Right atrium auricular region (tissue), 2 donors: ENCODE measurements at regions not wholly inside any gene's neighbourhood (a gene's known extent, or its start where the extent isn't known, plus 50 kb on each side); places are given as distances from the start of the nearest gene placed in this dataset.

Source experiments
- DNase-seq: peaks from one replicate; pipeline ENCODE4 v3.0.0-alpha.2; 2019; ENCODE audit warnings: low spot score
- H3K27ac ChIP-seq, 2 donors: fragments of 200-600 bp; sonication (generic); 1 replicate in 1 of 2; 2 replicates in 1 of 2; pipeline ENCODE4 v1.5.1; 2016 to 2019
- H3K27me3 ChIP-seq, 2 donors: fragments of 200-600 bp; sonication (generic); one replicate each; pipeline versions ENCODE4 v1.5.1 to v1.6.0; 2017 to 2019
- H3K36me3 ChIP-seq: fragments of 200-600 bp; sonication (generic); one replicate; pipeline ENCODE4 v1.5.1; 2016
- H3K4me1 ChIP-seq, 2 donors: fragments of 200-600 bp; sonication (generic); one replicate each; pipeline versions ENCODE4 v1.5.1 to v1.6.0; 2017 to 2019
- H3K4me3 ChIP-seq, 2 donors: fragments of 200-600 bp; sonication (generic); 1 replicate in 1 of 2; 2 replicates in 1 of 2; pipeline ENCODE4 v1.5.1; 2017 to 2019; ENCODE audit warnings: mild to moderate bottlenecking in 1 of 2, moderate library complexity in 1 of 2
- H3K9me3 ChIP-seq, 2 donors: fragments of 200-600 bp; sonication (generic); one replicate each; pipeline ENCODE4 v1.5.1; 2019
- CTCF ChIP-seq, 2 donors: fragments of 200-600 bp; sonication (generic); IDR thresholded peaks; one replicate each; pipeline ENCODE4 v1.5.1; 2019; ENCODE audit warnings: antibody characterized with exemption in 2 of 2

- Histone ChIP-seq H3K27ac (no peak overlapping the region), H3K4me3 (no peak overlapping the region), H3K9me3 (no peaks in the 10 kb centered on the region), H3K27me3 (no peaks in the 10 kb centered on the region), H3K36me3 (no peaks in the 10 kb centered on the region), H3K4me1 (no peaks in the 10 kb centered on the region)
- TF ChIP-seq CTCF (IDR thresholded peaks at IDR 0.05), result no peak
- no peak for DNase-seq
Measured at GRCh38 chr5:121755266-121755665, 96.4 kb upstream of the FTMT start.

- Histone ChIP-seq H3K9me3 (no peaks in the 10 kb centered on the region), H3K4me3 (no peak overlapping the region), H3K36me3 (no peaks in the 10 kb centered on the region), H3K4me1 (no peaks in the 10 kb centered on the region), H3K27ac (no peak overlapping the region), H3K27me3 (no peaks in the 10 kb centered on the region)
- no peak for TF ChIP-seq CTCF (IDR thresholded peaks at IDR 0.05)
- no peak for DNase-seq
Measured at GRCh38 chr5:121757753-121758152, 93.9 kb upstream of the FTMT start.

DNA sequence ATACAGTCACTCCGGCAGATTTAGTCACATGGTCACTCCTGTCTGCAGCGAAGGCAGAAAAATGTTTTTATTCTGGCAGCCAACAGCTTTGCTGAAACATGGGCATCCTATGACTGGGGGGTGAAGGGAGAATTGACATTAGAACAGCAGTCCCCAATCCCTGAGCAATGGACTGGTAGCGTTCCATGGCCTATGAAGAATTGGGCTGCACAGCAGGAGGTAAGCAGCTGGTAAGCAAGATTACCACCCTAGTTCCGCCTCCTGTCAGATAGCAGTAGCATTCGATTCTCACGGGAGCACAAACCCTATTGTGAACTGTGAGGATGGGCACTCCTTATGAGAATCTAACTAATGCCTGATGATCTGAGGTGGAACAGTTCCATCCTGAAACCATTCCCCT lies 93.1 kb upstream of the FTMT start:
- TF ChIP-seq CTCF (IDR thresholded peaks at IDR 0.05), result no peak
- Histone ChIP-seq H3K36me3 (no peaks in the 10 kb centered on the region), H3K4me3 (no peak overlapping the region), H3K9me3 (no peaks in the 10 kb centered on the region), H3K27ac (no peak overlapping the region), H3K27me3 (no peaks in the 10 kb centered on the region), H3K4me1 (no peaks in the 10 kb centered on the region)
- no peak for DNase-seq

GRCh38 chr5:121762426-121762825 lies 89.3 kb upstream of the FTMT start:
- no peak overlapping the region for H3K27ac ChIP-seq

DNA sequence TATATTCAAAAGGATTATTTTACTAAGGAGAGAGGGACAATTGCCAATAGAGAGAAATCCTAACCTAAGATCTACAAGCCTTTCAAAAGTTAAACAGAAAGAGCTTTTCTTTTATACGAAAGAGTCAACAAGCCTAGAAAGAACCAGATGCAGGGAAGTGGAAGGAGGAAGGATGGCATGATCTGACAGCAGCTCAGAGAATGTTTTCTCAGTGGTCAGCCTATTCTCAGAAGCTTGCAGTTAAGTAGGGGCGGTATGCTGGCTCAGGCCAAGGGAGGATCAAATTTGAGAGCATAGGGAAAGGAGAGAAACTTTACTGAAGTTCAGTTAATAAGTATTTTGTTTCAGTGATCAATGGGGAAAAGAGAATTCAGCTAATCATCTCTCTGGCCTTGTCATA lies 88.0 kb upstream of the FTMT start:
- Histone ChIP-seq H3K27ac (no peak overlapping the region), H3K4me1 (no peaks in the 10 kb centered on the region), H3K4me3 (no peak overlapping the region), H3K9me3 (no peaks in the 10 kb centered on the region), H3K36me3 (no peaks in the 10 kb centered on the region), H3K27me3 (no peaks in the 10 kb centered on the region)
- DNase-seq, result no peak
- no peak for TF ChIP-seq CTCF (IDR thresholded peaks at IDR 0.05)

More at GRCh38 chr5:121762426-121762825, 89.3 kb upstream of the FTMT start:
- H3K36me3 ChIP-seq, result no peaks in the 10 kb centered on the region
- no peaks in the 10 kb centered on the region for H3K4me1 ChIP-seq
- DNase-seq, result no peak
- TF ChIP-seq CTCF (IDR thresholded peaks at IDR 0.05), result no peak
- no peaks in the 10 kb centered on the region for H3K27me3 ChIP-seq
- H3K9me3 ChIP-seq, result no peaks in the 10 kb centered on the region
- no peak overlapping the region for H3K4me3 ChIP-seq

DNA sequence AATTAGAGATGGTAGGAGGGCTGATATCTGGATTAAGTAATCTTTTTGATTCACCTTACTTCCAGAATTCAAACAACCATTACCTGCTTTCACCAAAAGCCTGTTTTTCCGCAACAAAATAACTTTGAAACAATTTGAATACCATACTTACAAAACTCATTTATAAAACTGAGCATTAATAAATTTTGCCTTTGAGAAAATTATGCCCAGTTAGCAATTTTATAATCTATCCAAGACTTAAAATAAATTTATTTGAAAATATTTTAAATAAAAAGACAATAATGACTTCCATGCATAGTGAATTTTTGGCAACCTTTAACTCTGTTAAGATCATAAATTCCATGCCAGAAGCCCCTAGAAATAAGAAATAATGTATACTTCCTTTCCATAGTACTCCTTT lies 71.3 kb upstream of the FTMT start:
- Histone ChIP-seq H3K36me3 (no peaks in the 10 kb centered on the region), H3K4me3 (no peak overlapping the region), H3K4me1 (no peaks in the 10 kb centered on the region), H3K9me3 (no peaks in the 10 kb centered on the region), H3K27ac (no peak overlapping the region), H3K27me3 (no peaks in the 10 kb centered on the region)
- no peak for DNase-seq
- no peak for TF ChIP-seq CTCF (IDR thresholded peaks at IDR 0.05)
